ENCODE measurements at regions not wholly inside any gene's neighbourhood (a gene's known extent, or its start where the extent isn't known, plus 50 kb on each side); places are given as distances from the start of the nearest gene placed in this dataset.

GRCh38 chr1:72564749-72565148, 282.4 kb upstream of the NEGR1 start:
- Histone ChIP-seq H3K4me2 (ENCODE audit: insufficient read depth, low read length) (no peak overlapping the region), H3K4me3 (replicated peaks in 1 of 3; ENCODE audit: insufficient read depth in 1 of 3, low read depth in 1 of 3, low read length in 3 of 3) (no peak overlapping the region), H3K27ac (ENCODE audit: insufficient read depth, low read depth, low read length) (no peak overlapping the region), H3K9me3 (replicated peaks; ENCODE audit: control insufficient read depth, insufficient read depth, low read length) (no peaks in the 10 kb centered on the region), H3K36me3 (ENCODE audit: control insufficient read depth in 2 of 2, extremely low read depth in 1 of 2, insufficient read depth in 2 of 2, low read length in 2 of 2) (no peaks in the 10 kb centered on the region), H3K9ac (replicated peaks; ENCODE audit: extremely low read depth, insufficient read depth, low read length) (no peak overlapping the region), H3K4me1 (ENCODE audit: control insufficient read depth, extremely low read depth, insufficient read depth, low read length) (no peaks in the 10 kb centered on the region), H3K79me2 (ENCODE audit: control insufficient read depth, insufficient read depth, low read length) (no peaks in the 10 kb centered on the region), H3K27me3 (ENCODE audit: control insufficient read depth in 2 of 2, insufficient read depth in 2 of 2, low read length in 2 of 2) (no peaks in the 10 kb centered on the region), H2AFZ (ENCODE audit: low read depth, low read length) (no peak overlapping the region), H4K20me1 (replicated peaks; ENCODE audit: control insufficient read depth, extremely low read depth, insufficient read depth, low read length) (no peaks in the 10 kb centered on the region), H3K9me1 (replicated peaks; ENCODE audit: control insufficient read depth, extremely low read depth, insufficient read depth, low read length) (no peaks in the 10 kb centered on the region)
- dilution Hi-C loops (cut with MboI; ENCODE audit: extremely low pct_ligation_motif_present, low sequenced_read_pairs) = no loop called here
- CTCF ChIA-PET = no interaction called here
- FAIRE-seq (no peak), DNase-seq (ENCODE audit: low read depth, low spot score) (no peak)
- intact Hi-C loops (cut with micrococcal nuclease) = no loop called here
- no peak for TF ChIP-seq CTCF (IDR thresholded peaks at IDR 0.05; ENCODE audit: extremely low read depth in 1 of 2, insufficient read depth in 1 of 2, low read depth in 1 of 2, low read length in 2 of 2)
- TF ChIP-seq FOS (IDR thresholded peaks at IDR 0.05; ENCODE audit: borderline replicate concordance, insufficient read depth, low read length) = no peak
- TF ChIP-seq MAX (IDR thresholded peaks at IDR 0.05; ENCODE audit: insufficient read depth, insufficient read length) = no peak
- no peak for TF ChIP-seq EZH2 (IDR thresholded peaks at IDR 0.05; ENCODE audit: borderline replicate concordance, low read depth, low read length, severe bottlenecking)
- no peak for TF ChIP-seq JUN (IDR thresholded peaks at IDR 0.05; ENCODE audit: borderline replicate concordance, insufficient read depth, insufficient read length, low read depth)
- no peak for TF ChIP-seq POLR2AphosphoS5 (IDR thresholded peaks at IDR 0.05; ENCODE audit: insufficient read depth, low read depth, low read length)
- no peak for TF ChIP-seq POLR2A (IDR thresholded peaks at IDR 0.05; ENCODE audit: low read depth, low read length)
- TF ChIP-seq MYC (IDR thresholded peaks at IDR 0.05; ENCODE audit: low read depth, low read length) = no peak
- BruUV-seq (replicated peaks) = no TSS peak
- POLR2A ChIA-PET = no interaction called here

All from endothelial cell of umbilical vein (primary cell).